Left cardiac atrium (tissue), 4 donors: ENCODE measurements at regions not wholly inside any gene's neighbourhood (a gene's known extent, or its start where the extent isn't known, plus 50 kb on each side); places are given as distances from the start of the nearest gene placed in this dataset.

ENCODE experiments used
- ATAC-seq, 2 donors: fragments of 200-7000 bp; cut with Tn5 transposase; one replicate each; pipeline ENCODE4 v1.9.1; 2020; ENCODE audit warnings: mild to moderate bottlenecking in 2 of 2, moderate library complexity in 2 of 2
- DNase-seq: peaks from one replicate; pipeline ENCODE4 v3.0.0-alpha.2; 2020
- intact Hi-C, 2 donors: fragments of 100-400 bp; cut with DNase I; formaldehyde crosslinking; loops; one replicate each; pipeline versions ENCODE4 v1.14.1 to v1.15.1; 2022 to 2023
- donor health status: DM: no; HTN: yes; CAD: no.
- donor health status: DM: no; HTN: yes; CAD: no; lungs with severe emphysema.
- donor health status: DM: yes; HTN: yes; CAD: no.
- donor health status: Dilated cardiomyopathy.

DNA sequence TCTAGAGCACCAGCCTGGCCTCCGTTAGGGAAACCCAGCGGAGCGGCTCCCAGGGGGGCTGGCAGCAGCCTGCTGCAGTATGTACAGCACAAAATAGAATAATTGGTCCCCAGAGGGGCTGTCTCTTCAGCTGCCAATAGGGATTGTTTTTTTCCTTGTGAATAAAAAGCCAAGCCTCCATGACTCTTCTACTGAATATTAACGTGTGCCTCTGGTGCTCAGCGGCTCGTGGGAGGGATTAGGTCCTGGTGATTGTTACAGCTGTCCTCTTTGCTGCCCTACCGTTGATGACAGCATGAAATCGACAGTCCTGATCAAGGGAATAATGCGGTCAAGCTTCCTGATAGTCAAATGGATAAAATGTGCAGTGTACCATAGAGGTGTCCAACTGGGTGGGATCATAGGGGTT, 190.7 kb upstream of the RUNX1 start:
- DNase-seq (no peak), ATAC-seq (peak in 1 of 2 donors; percentile 45)
- intact Hi-C loops = no loop called here

DNA sequence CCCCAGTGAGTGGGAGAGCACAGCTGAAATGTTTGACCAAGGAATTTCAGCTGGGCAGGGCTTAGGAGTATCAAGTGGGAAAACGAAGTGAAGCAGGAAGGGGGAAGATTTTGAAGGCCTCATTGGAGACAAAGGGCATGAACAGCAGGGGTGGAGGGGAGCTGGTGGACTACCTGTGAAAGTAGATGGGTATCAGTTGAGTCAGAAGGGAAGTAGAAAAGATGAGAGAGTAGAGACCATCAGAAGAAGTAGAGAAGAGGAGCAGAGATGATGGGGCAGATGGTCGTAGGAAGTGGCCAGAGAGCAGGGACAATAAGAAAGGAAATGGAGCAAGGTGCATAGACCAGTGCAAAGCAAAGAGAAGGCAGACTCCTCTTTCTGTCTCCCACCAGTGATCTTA, 189.0 kb upstream of the RUNX1 start:
- ATAC-seq = no peak
- intact Hi-C loops = no loop called here

DNA sequence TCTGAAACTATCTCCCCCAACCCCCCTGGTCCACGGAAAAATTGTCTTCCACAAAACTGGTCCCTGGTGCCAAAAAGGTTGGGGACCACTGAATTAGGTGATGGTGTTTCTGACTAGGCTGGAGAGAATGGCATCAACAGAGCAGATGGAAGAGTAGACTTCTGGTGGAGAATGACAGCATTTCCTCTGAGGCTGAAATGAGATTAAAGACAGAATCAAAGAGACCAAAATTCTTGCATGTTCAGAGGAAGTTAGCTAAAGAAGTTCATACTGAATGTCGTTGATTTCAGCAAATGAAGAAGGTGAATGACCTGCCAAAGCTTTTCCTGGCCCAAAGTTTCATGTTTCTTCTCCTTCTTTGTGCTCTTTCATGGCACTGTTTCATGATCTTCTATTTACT, 188.2 kb upstream of the RUNX1 start:
- ATAC-seq = no peak
- intact Hi-C loops = no loop called here

More for the DNA sequence above, 189.0 kb upstream of the RUNX1 start:
- no peak for DNase-seq

DNA sequence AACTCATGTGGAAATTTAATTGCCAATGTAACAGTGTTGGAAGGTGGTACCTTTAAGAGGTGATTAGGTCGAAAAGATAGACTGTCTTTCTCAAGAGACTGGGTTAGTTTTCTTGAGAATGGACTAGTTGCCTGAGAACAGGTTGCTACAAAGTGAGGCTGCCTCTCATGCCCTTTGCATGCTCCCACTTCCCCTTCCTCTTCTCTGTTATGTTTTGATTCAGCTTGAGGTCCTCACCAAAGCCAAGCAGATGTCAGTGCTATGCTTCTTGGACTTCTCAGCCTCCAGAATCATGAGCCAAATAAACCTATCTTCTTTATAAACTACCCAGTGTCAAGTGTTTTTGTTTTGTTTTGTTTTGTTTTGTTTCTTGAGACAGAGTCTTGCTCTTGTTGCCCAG, 187.0 kb upstream of the RUNX1 start:
- ATAC-seq = no peak
- DNase-seq = no peak

More for the DNA sequence above, 188.2 kb upstream of the RUNX1 start:
- no peak for DNase-seq

DNA sequence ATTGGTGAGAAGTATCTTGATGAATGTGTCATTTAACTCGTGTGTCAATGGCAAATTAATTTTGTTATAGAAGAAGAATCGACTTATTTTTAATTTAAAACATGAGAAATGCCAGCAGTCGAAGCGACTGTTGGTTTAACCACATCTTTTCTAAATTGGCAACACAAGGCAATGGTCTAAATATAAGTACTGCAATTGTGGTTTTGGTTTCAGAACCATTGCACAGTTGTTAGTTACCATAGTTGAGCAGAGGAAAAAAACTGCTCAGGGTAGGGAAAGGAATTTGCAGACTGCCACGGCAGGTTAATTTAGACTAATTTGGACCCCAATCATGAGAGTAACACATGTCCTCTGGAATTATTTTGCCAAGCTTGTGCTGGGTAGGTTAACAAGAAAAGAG, 185.6 kb upstream of the RUNX1 start:
- intact Hi-C loops = no loop called here
- DNase-seq (no peak), ATAC-seq (no peak)

More for the DNA sequence above, 187.0 kb upstream of the RUNX1 start:
- intact Hi-C loops = no loop called here

DNA sequence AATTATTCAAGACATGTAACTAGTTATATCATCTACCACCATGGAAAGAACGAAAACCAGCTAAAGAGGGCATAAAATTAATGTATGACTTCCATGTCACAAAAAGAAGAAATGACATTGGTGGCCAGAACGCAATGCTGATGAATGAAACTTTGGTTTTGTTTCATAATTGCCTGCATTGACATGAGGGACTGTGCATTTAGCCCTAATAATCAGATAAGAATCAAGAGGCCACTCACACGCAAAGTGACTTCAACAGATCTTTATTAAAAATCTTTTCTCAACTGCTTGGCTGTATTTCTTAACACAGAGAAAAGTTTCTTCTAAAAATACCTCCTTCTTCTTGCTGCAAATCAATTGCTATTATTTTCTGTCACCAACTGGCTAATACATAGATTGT, 184.7 kb upstream of the RUNX1 start:
- intact Hi-C loops = no loop called here
- no peak for ATAC-seq
- DNase-seq = no peak

DNA sequence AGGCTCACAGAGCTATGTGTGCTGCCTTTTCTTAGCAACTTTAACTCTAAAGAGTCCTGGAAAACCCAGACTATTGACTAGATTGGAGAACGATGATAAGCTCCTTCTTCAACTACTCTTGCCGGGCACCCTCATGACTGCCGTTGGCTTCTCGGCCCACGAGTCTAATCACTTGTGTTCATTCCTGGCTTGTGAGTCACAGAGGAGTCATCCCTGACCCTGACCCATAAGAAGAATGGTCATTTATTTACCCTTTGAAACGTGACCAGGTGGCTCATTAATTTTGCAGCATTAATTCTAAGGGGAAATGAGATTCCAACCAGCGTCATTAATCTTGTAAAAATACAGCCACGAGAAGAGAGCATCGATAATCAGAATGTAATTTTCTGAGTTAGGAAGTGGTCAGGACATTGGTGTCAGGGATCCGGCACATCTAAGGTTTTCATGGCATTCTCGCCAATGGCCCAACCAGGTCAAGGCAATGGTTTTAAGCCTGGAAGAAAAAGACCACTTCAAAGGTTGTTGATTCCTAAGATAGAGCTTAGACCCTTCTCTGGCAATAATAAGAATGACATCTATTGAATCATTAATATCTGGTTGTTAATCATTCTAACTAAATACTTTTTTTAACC, 183.6 kb upstream of the RUNX1 start:
- intact Hi-C loops = no loop called here
- DNase-seq (no peak), ATAC-seq (peak in 1 of 2 donors; percentile 68)

DNA sequence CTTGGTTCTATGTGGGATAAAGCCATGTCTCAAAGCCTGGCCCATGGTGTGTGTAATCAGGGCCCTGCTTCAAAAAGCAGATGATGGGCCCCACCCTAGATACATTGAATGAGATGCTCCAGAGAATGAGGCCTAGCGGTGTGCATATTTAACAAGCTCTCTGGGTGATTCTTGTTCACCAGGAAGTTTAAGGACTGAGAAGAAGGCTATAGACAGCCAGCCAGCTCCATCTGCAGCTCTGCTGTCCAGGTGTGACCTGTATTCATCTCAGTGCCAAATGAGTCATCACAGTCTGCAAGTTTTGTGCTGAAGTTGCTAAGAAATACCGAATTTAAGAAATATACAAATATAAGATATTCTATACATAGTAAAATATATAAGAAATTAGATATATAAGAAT, 182.0 kb upstream of the RUNX1 start:
- intact Hi-C loops = no loop called here
- DNase-seq (no peak), ATAC-seq (no peak)

DNA sequence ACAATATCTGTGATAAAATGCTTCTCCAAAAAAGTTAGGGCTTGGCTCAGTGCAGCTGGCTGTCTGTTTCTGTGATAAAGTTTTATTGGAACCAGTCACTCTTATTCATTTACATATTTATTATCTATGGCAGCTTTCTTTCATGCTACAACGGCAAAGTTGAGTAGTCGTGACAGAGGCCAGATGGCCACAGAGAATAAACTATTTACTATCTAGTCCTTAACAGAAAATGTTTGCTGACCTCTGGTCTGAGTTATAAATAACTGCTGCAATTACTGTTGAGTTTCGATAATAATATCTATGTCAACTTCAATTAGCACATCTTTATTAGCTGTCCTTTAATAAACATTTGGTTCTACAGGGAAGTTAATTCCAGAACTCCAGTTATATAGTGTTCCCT, 180.2 kb upstream of the RUNX1 start:
- DNase-seq (no peak), ATAC-seq (no peak)
- intact Hi-C loops = no loop called here

DNA sequence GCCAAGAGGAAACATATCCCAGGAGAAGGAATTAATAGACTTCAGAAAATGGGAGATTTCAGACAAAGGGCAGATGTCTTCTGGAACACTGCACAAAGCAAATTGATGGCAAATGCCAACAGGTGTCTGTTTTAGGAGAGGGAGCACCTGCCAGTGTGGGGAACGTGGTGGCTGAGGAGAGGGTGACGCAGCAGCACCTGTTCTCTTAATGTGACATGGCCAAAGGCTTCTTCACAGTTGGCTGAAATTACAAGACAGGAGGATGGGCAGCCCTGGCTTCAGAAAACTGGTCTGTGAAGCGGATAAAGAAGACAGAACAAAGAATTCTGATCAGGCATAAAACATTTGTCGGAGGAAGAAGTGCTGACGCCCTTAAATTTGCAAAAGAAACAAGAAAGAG, 178.7 kb upstream of the RUNX1 start:
- no peak for ATAC-seq
- DNase-seq = no peak
- intact Hi-C loops = no loop called here

DNA sequence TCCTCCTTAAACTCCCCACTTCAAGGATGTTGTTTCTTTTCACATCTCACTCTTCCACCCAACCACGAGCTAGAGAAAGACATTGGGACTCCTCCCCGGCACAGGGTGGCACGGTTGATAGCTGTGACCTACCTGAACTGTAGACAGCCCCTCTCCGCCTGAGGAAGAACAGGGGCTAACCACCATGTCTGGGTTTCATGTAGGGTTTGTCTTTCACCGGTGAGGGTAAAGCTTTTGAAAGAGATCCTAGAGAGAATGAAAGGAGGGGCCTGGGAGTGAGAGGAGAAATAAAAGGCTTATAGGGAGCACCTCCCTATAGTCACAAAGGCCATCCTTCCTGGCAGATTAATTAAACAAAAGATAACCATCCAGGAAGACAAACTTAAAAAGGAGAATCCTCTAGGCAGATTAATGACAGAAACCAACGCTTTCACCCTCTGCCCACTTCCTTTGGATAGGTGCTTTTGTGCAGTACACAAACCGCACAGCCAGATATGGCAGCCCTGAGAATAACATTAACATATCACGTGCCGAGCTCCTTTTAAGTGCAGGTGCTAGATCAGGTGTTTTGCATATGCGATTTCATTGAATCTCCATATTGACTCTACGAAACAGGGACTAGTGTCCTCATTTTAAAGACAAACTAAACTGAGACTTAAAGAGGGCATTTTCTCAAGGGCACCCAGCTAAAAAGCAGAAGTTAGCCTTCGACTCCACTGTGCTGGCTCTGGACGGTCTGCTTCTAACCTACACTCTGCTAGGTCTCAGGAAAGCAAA, 178.1 kb upstream of the RUNX1 start:
- intact Hi-C loops = no loop called here
- no peak for DNase-seq
- no peak for ATAC-seq

DNA sequence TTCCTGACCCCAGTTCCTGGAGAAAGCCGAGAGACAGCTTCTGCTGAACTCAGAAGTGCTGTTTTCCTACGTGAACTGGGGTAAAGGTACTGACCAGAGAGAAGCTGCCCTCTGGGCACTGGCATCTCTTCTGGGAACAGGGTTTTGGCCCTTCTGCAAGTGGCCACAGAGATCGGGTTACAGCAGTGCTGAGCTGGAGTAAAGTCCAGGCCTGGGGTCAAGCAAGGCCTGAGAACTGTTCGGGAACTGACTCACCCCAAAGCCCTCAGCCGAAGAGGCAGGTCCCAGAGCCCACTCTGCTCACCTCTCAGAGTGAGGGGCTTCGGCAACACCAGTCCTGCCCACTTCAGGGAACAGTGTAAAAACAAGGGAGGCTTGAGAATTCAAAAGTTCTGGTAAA, 177.2 kb upstream of the RUNX1 start:
- peak; percentile 35 for DNase-seq
- intact Hi-C loops = no loop called here
- ATAC-seq = peak; percentile 83 to 91

DNA sequence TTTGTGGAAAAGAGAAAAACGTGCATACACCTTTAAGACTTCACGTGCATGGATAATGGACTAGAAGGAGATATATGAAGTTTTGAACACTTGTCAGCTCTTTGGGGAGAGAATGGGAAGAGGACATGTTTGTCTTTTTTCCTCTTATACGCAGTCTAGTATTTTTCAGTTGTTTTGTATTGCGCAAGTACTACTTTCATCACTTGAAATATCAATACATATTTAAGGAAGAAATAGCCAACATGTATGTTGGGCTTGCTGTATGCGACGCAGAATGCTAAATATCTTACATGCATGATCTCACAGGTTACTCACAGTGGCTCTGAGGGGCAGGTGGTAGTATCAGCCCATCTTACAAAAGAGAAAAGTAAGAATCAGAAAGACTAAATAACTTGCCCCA, 176.5 kb upstream of the RUNX1 start:
- ATAC-seq = no peak
- intact Hi-C loops = no loop called here
- DNase-seq = no peak

DNA sequence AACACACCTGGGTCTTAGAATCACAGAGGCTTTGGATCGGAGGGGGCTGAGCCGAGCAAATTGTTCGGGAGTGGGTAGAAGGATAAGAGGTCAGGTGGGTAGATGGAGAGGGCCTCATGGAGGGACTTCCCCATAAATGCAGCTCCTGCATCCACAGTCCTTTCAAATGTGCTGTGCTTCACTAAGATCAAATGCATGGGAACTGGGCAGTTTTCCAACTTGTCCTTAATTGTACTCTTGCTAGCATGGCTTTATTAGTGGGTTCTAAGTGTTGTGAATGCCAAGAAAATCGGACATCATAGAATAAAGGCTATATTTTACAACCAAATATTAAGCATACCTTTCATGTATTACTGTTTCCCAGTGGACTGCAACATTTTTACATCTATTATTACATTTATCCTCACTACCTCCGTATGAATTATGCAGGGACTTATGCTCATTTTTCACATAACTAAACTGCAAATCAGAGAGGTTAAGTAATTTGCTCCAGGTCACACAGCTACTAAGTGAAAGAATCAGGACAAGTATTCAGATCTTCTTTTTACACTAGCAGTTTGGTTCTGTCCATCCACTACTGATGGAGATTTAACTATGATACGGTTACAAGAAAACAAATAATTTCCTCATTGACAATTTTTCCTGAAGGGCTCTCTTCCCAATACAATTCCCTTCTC, 174.5 kb upstream of the RUNX1 start:
- no peak for ATAC-seq
- no peak for DNase-seq
- intact Hi-C loops = no loop called here

DNA sequence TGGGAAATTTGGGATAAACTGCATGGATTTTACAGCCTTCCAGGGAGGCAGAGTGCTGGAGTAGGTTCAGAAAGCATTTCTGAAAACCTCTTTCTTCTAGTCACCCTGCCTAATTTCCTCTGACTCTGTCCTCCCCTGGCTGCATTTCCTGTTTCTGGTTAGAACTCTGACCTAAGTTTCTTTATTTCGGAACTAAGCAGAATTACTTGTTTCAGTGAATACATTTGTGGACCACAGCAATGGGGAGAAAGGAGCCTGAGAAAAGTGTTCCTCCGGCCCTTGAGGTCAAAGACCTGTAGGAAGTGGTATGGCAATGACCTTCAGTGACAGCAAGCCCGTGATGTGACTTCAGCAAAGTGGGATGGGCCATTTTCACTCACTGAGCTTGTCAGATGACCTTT, 173.4 kb upstream of the RUNX1 start:
- intact Hi-C loops = no loop called here
- DNase-seq = no peak
- ATAC-seq = peak in 1 of 2 donors; percentile 29

DNA sequence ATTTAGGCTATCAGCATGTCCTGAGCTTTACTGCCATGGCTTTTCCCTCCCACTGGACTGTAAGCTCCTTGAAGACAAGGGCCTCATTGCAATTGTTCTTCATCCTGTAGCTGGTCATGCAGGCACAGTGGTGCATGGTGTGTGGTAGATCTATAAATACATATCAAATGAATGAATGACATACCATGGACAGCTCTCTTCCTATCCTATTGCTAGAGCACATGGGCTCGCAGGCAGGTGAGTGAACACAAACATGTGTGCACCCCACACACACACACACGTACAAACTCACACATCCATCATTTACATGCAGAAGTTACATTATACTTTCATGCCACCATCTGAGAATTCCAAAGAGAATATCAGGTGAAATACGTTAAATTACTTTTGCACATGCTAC, 172.9 kb upstream of the RUNX1 start:
- no peak for ATAC-seq
- DNase-seq = no peak
- intact Hi-C loops = no loop called here

DNA sequence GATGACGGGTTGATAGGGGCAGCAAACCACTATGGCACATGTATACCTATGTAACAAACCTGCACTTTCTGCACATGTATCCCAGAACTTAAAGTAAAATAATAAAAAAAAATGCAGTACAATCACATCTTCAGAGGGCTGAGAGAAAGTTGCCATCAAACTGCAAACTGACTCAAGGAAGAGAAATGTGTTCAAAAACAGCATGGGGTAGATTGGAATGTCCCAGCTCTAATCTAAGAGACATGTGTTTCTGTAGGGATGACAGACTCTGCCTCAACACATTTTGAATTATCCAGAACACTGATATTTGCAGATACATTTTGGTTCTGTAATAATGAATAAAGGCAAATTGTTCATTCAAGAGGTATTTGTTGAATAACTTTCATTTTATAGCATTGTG, 171.2 kb upstream of the RUNX1 start:
- no peak for ATAC-seq

DNA sequence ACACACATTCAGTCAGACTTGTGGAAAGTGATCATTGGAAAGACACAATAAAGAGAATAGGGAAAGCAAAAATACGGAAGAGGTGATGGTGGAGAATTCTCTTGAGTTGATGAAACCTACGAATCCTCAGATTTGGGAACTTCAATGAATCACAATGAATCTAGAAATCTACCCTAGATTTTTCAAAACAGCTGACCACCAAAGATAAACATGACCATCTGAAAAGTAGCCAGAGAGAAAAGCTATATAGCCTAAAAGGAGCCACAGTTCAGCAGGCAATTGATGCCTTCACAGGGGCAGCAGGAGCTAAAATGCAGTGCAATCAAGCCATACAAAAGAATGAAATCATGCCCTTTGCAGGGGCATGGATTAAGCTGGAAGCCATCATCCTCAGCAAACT, 170.6 kb upstream of the RUNX1 start:
- no peak for ATAC-seq
- intact Hi-C loops = no loop called here
- no peak for DNase-seq

More for the DNA sequence above, 171.2 kb upstream of the RUNX1 start:
- DNase-seq = no peak
- intact Hi-C loops = no loop called here

DNA sequence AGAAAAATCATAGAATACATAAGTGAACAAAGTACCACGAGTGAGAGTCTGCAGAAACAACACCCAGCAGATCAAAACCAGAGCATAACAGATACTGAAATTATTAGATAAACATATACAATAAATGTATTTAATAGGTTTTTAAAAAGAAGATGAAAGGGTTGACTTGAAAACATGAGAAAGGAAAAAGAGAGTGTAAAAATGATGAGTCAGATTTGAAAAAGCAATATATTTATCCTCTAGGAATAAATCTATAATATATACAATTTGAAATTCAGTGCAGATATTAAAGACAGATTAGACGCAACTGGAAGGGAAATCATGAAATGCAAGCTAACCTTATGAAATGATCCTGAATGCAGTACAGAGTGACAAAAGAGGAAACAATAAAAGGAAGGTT, 170.2 kb upstream of the RUNX1 start:
- intact Hi-C loops = no loop called here
- DNase-seq (no peak), ATAC-seq (no peak)

DNA sequence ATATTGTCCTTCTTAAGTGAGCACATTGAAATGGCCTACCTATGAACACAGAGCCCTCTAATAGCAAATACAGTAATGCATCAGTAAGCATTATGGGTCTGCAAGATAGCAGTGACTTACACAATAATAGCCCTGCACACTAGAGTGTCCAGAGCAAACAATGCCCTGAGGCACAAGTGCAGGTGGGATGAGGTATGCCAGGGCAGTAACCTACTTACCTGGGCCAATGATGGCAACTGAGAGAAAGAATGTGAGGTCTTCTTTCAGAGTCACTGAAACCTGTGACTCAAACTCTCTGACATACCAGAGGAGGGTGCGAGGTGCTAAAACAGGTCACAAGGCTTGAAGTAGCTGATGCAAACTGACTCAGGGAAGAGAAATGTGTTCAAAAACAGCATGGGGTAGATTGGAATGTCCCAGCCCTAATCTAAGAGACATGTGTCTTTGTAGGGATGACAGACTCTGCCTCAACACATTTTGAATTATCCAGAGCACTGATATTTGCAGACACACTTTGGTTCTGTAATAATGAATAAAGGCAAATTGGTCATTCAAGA, 168.5 kb upstream of the RUNX1 start:
- DNase-seq = no peak
- peak; percentile 50 to 89 for ATAC-seq
- intact Hi-C loops = no loop called here
